C1 segment of cervical spinal cord (tissue), 14 donors: ENCODE measurements at regions not wholly inside any gene's neighbourhood (a gene's known extent, or its start where the extent isn't known, plus 50 kb on each side); places are given as distances from the start of the nearest gene placed in this dataset.

Source experiments
- DNase-seq, 14 donors: peaks; one replicate each; lab custom pipeline; 2025; lab: John Stamatoyannopoulos, UW

GRCh38 chr4:89599026-89599425 lies 237.9 kb downstream of the SNCA start:
- DNase-seq = no peak

GRCh38 chr4:89598602-89599001 lies 238.4 kb downstream of the SNCA start:
- no peak for DNase-seq

- DNase-seq = no peak
Observed at GRCh38 chr4:89595125-89595789, 241.7 kb downstream of the SNCA start.

GRCh38 chr4:89590128-89590527 lies 246.8 kb downstream of the SNCA start:
- no peak for DNase-seq

- DNase-seq = no peak
Observed at GRCh38 chr4:89588421-89588820, 248.5 kb downstream of the SNCA start.

- no peak for DNase-seq
Observed at GRCh38 chr4:89587364-89587763, 249.6 kb downstream of the SNCA start.

- DNase-seq = no peak
Observed at GRCh38 chr4:89586864-89587263, 250.1 kb downstream of the SNCA start.

- no peak for DNase-seq
Observed at GRCh38 chr4:89586318-89586717, 250.6 kb downstream of the SNCA start.

GRCh38 chr4:89582756-89583505 lies 254.0 kb downstream of the SNCA start:
- no peak for DNase-seq

- DNase-seq = no peak
Observed at GRCh38 chr4:89579771-89580170, 257.2 kb downstream of the SNCA start.

- no peak for DNase-seq
Observed at GRCh38 chr4:89576246-89576645, 260.7 kb downstream of the SNCA start.

GRCh38 chr4:89575840-89576239 lies 261.1 kb downstream of the SNCA start:
- no peak for DNase-seq

GRCh38 chr4:89574176-89574575 lies 262.8 kb downstream of the SNCA start:
- DNase-seq = no peak

GRCh38 chr4:89573656-89574055 lies 263.3 kb downstream of the SNCA start:
- no peak for DNase-seq

- DNase-seq = no peak
Observed at GRCh38 chr4:89572224-89572858, 264.6 kb downstream of the SNCA start.

GRCh38 chr4:89570931-89571330 lies 263.3 kb upstream of the GPRIN3 start:
- DNase-seq = no peak

GRCh38 chr4:89567936-89568335 lies 260.3 kb upstream of the GPRIN3 start:
- DNase-seq = no peak

GRCh38 chr4:89563431-89563830 lies 255.8 kb upstream of the GPRIN3 start:
- no peak for DNase-seq

- no peak for DNase-seq
Observed at GRCh38 chr4:89562746-89563145, 255.1 kb upstream of the GPRIN3 start.

GRCh38 chr4:89561048-89561447 lies 253.4 kb upstream of the GPRIN3 start:
- no peak for DNase-seq

GRCh38 chr4:89558147-89558546 lies 250.5 kb upstream of the GPRIN3 start:
- no peak for DNase-seq

- no peak for DNase-seq
Observed at GRCh38 chr4:89556601-89557305, 249.2 kb upstream of the GPRIN3 start.
